Vagina (tissue), 2 donors: ENCODE measurements at regions not wholly inside any gene's neighbourhood (a gene's known extent, or its start where the extent isn't known, plus 50 kb on each side); places are given as distances from the start of the nearest gene placed in this dataset.
"Not testable (repeated sequence)": the region's sequence is repeated elsewhere in the genome, so short reads cannot be mapped to it uniquely, and the experiment has no call there.

Source experiments
- DNase-seq, 2 donors: peaks; one replicate each; pipeline ENCODE4 v3.0.0-alpha.2; 2017; ENCODE audit errors: extremely low spot score in 2 of 2
- H3K27ac ChIP-seq: fragments of 200-600 bp; sonication (generic); one replicate; pipeline ENCODE4 v1.5.1; 2019
- H3K27me3 ChIP-seq: fragments of 200-600 bp; sonication (generic); one replicate; pipeline ENCODE4 v1.5.1; 2019
- H3K36me3 ChIP-seq, 2 donors: fragments of 200-600 bp; sonication (generic); one replicate each; pipeline ENCODE4 v1.5.1; 2017 to 2019
- H3K4me1 ChIP-seq: fragments of 200-600 bp; sonication (generic); one replicate; pipeline ENCODE4 v1.5.1; 2019
- H3K4me3 ChIP-seq, 2 donors: fragments of 200-600 bp; sonication (generic); 1 replicate in 1 of 2; 2 replicates in 1 of 2; pipeline ENCODE4 v1.5.1; 2016 to 2019
- H3K9me3 ChIP-seq: fragments of 200-600 bp; sonication (generic); one replicate; pipeline ENCODE4 v1.5.1; 2019
- POLR2A ChIP-seq, 2 donors: fragments of 450-650 bp; IDR thresholded peaks; one replicate each; pipeline ENCODE4 v1.6.1; 2017; ENCODE audit warnings: antibody characterized with exemption in 2 of 2, mild to moderate bottlenecking in 2 of 2, moderate library complexity in 2 of 2
- POLR2AphosphoS5 ChIP-seq, 2 donors: sonication (generic); formaldehyde crosslinking; IDR thresholded peaks; one replicate each; pipeline ENCODE4 v1.9.0; 2017; ENCODE audit warnings: antibody characterized with exemption in 2 of 2, mild to moderate bottlenecking in 2 of 2, low read depth in 1 of 2; ENCODE audit not compliant: insufficient read depth in 1 of 2
- intact Hi-C: fragments of 100-400 bp; cut with DNase I; formaldehyde crosslinking; loops from one replicate; pipeline ENCODE4 v1.15.1; 2023
- TF ChIP-seq, protein P1 (sequence below), 3 experiments: fragments of 450-650 bp in 2 of 3; fragments of 200-600 bp in 1 of 3; sonication (generic) in 1 of 3; IDR thresholded peaks; one replicate each; pipeline ENCODE4 v1.5.1; 2017 to 2019; ENCODE audit warnings: antibody characterized with exemption in 3 of 3, mild to moderate bottlenecking in 2 of 3, moderate library complexity in 2 of 3

DNA sequence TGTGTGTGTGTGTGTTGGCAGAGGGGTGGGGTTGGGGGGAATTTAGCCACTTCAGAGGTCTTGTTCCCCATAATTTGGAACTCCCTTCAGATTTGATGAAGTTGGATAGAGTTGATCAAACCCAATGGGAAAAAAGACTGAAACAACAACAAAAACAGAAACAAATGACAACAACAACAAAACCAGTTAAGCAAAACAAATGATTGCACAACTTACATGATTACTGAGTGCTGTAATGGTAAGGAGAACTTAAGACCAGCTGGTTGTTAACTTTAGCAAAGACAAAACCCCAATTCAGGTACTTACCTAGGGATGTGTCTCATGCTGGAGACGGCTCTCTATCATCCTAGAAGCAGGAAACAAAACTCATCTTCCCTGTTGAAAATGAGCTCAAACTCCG lies 107.8 kb upstream of the DDHD1 start:
- DNase-seq = no peak
- intact Hi-C loops = no loop called here
- Histone ChIP-seq H3K36me3 (no peaks in the 10 kb centered on the region), H3K27ac (no peak overlapping the region), H3K9me3 (no peaks in the 10 kb centered on the region), H3K27me3 (no peaks in the 10 kb centered on the region), H3K4me1 (no peaks in the 10 kb centered on the region), H3K4me3 (no peak overlapping the region)
- no peak for TF ChIP-seq POLR2A (IDR thresholded peaks at IDR 0.05)
- TF ChIP-seq, protein P1, sequence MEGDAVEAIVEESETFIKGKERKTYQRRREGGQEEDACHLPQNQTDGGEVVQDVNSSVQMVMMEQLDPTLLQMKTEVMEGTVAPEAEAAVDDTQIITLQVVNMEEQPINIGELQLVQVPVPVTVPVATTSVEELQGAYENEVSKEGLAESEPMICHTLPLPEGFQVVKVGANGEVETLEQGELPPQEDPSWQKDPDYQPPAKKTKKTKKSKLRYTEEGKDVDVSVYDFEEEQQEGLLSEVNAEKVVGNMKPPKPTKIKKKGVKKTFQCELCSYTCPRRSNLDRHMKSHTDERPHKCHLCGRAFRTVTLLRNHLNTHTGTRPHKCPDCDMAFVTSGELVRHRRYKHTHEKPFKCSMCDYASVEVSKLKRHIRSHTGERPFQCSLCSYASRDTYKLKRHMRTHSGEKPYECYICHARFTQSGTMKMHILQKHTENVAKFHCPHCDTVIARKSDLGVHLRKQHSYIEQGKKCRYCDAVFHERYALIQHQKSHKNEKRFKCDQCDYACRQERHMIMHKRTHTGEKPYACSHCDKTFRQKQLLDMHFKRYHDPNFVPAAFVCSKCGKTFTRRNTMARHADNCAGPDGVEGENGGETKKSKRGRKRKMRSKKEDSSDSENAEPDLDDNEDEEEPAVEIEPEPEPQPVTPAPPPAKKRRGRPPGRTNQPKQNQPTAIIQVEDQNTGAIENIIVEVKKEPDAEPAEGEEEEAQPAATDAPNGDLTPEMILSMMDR (IDR thresholded peaks at IDR 0.05) = no peak
- TF ChIP-seq POLR2AphosphoS5 (IDR thresholded peaks at IDR 0.05; ENCODE audit: insufficient read depth in 1 of 2, low read depth in 1 of 2) = no peak

DNA sequence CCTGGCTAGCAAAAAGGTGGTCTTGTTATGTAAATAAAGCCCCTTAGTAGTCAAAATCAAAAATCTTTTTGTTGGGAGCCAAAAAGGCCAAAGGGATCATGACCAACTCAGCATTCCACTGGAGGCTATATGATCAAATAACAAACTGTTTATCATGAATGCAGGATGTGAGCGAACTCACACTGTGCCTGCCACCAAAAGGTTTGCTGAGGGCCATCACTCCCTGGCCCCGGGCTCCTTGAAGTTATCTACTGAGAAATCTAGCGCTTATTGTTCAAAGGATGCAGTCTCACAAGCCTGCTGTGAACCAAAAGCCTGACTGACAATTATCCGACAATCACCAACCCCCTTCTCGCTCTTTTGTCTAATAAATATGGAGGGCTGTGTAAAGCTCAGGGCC lies 107.2 kb upstream of the DDHD1 start:
- Histone ChIP-seq H3K9me3 (no peaks in the 10 kb centered on the region), H3K27me3 (no peaks in the 10 kb centered on the region), H3K27ac (no peak overlapping the region), H3K36me3 (no peaks in the 10 kb centered on the region), H3K4me3 (no peak overlapping the region), H3K4me1 (no peaks in the 10 kb centered on the region)
- intact Hi-C loops = no loop called here
- TF ChIP-seq POLR2A (IDR thresholded peaks at IDR 0.05) (no peak), POLR2AphosphoS5 (IDR thresholded peaks at IDR 0.05; ENCODE audit: insufficient read depth in 1 of 2, low read depth in 1 of 2) (no peak)
- TF ChIP-seq, protein P1 (IDR thresholded peaks at IDR 0.05) = no peak
- DNase-seq = no peak

DNA sequence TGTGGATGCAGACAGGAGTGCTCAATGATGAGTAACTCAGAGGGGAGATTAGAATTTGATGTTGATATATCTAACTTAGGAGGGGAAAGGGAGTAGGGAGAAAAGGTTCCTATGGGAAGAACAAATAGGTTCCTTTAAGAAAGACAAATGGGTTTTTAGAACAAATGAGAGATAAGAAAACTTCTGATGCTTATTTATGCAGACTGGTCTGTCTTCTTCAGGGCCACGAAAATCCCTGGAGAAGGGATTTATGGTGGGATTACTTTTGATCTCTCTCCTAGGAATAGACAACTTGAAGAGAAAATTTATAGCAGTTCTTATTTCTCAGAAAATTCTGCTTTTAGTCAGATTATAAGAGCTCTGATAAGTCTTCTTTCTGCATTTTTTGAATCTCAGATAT lies 99.0 kb upstream of the DDHD1 start:
- Histone ChIP-seq H3K27ac (no peak overlapping the region), H3K4me3 (no peak overlapping the region), H3K9me3 (no peaks in the 10 kb centered on the region), H3K27me3 (no peaks in the 10 kb centered on the region), H3K4me1 (no peaks in the 10 kb centered on the region), H3K36me3 (no peaks in the 10 kb centered on the region)
- DNase-seq = no peak
- intact Hi-C loops = no loop called here
- TF ChIP-seq POLR2A (IDR thresholded peaks at IDR 0.05) (no peak), POLR2AphosphoS5 (IDR thresholded peaks at IDR 0.05; ENCODE audit: insufficient read depth in 1 of 2, low read depth in 1 of 2) (no peak)
- TF ChIP-seq, protein P1 (IDR thresholded peaks at IDR 0.05) = no peak

DNA sequence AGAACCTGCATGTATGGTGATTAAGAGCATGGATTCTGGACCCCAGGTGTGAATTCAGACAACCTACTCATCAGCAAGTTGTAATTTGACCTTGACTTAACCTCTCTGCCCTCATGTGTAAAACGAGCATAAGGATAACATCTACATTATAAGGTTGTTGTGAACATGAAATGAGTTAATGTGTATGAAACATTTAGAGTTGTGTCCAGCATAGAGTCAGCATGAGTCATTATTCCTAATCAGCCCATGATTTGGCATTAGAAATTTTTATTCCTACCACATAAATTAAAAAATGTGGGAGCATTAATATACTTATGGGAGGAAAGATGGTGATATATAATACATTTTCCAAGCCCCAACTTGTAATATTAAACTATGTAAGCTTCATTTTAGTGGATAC lies 95.9 kb upstream of the DDHD1 start:
- H3K36me3 ChIP-seq = no peaks in the 10 kb centered on the region
- H3K27me3 ChIP-seq = no peaks in the 10 kb centered on the region
- DNase-seq = no peak
- no peak overlapping the region for H3K4me3 ChIP-seq
- H3K27ac ChIP-seq = no peak overlapping the region
- no peaks in the 10 kb centered on the region for H3K4me1 ChIP-seq
- intact Hi-C loops = no loop called here
- TF ChIP-seq POLR2AphosphoS5 (IDR thresholded peaks at IDR 0.05; ENCODE audit: insufficient read depth in 1 of 2, low read depth in 1 of 2) (no peak), POLR2A (IDR thresholded peaks at IDR 0.05) (no peak)
- TF ChIP-seq, protein P1 (IDR thresholded peaks at IDR 0.05) = no peak
- no peaks in the 10 kb centered on the region for H3K9me3 ChIP-seq

DNA sequence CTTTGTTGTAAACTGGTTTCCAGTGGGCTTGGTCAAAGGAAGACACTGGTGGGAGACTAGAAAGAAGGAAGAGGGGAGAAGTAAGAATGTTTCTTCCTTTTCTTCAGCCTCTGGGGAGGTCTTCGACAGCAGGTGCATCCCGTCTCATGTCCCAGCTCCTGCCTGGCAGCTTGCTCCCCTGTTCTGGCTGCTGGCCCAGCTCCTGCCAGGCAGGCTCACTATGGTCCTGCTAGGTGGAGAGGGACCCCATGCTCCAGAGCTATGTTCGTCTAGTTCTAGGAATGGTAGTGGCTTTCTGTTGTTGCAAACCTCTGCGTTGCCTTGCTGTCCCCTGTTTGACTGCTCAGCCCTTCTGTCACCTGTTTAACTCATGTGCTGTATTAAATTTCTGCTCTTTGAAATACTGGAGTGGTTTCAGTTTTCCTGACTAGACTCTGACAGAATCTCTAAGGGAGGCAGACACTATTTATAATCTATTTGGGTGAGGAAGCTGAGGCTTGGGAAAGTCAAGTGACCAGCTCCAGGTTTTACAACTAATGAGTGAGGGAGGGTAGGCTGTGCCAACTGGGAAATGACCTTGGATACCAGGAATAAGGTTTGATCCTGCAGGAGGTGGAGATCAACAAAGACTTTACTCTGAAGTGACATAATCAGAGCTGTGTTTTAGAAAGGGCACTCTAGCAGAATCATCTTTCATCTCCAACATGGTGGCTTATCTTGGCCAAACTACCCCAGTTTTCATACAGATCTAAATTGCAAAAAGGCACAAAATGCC lies 94.7 kb upstream of the DDHD1 start:
- H3K9me3 ChIP-seq = no peaks in the 10 kb centered on the region
- no peaks in the 10 kb centered on the region for H3K4me1 ChIP-seq
- no peak overlapping the region for H3K4me3 ChIP-seq
- no peak overlapping the region for H3K27ac ChIP-seq
- H3K27me3 ChIP-seq = no peaks in the 10 kb centered on the region
- H3K36me3 ChIP-seq = no peaks in the 10 kb centered on the region
- intact Hi-C loops = no loop called here
- TF ChIP-seq POLR2A (IDR thresholded peaks at IDR 0.05) (no peak), POLR2AphosphoS5 (IDR thresholded peaks at IDR 0.05; ENCODE audit: insufficient read depth in 1 of 2, low read depth in 1 of 2) (no peak)
- TF ChIP-seq, protein P1 (IDR thresholded peaks at IDR 0.05) = no peak
- DNase-seq = no peak

DNA sequence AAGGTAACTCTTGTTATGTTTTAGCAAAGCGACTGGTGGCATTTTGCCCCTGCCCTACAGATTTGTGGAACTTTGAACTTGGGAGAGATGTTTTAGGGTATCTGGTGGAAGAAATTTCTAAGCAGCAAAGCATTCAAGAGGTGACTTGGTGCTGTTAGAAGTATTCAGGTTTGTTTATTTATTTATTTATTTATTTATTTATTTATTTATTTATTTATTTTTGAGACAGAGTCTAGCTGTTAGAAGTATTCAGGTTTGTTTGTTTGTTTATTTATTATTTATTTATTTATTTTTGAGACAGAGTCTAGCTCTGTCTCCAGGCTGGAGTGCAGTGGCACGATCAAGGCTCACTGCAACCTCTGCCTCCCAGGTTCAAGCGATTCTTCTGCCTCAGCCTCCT lies 89.8 kb upstream of the DDHD1 start:
- H3K27me3 ChIP-seq, intact Hi-C loops, H3K9me3 ChIP-seq, H3K4me3 ChIP-seq, H3K36me3 ChIP-seq, H3K27ac ChIP-seq, DNase-seq, H3K4me1 ChIP-seq: not testable (repeated sequence)
